ENCODE measurements at regions not wholly inside any gene's neighbourhood (a gene's known extent, or its start where the extent isn't known, plus 50 kb on each side); places are given as distances from the start of the nearest gene placed in this dataset.

- Histone ChIP-seq H3K4me1 (ENCODE audit: low read length) (peaks cover 45% of the 10 kb centered on the region), H3K79me2 (ENCODE audit: low read length) (no peaks in the 10 kb centered on the region), H3K27me3 (ENCODE audit: low read depth, low read length) (no peaks in the 10 kb centered on the region), H3K4me3 (ENCODE audit: low read length) (no peak overlapping the region), H2AFZ (ENCODE audit: low read depth, low read length) (no peak overlapping the region), H4K20me1 (ENCODE audit: insufficient read depth, low read length) (no peaks in the 10 kb centered on the region), H3K36me3 (replicated peaks; ENCODE audit: low read depth, low read length) (peaks cover 37% of the 10 kb centered on the region), H3K9me3 (ENCODE audit: insufficient read depth, low read length) (peaks cover 6% of the 10 kb centered on the region; the same call in 1 of the 2 replicates), H3K9ac (ENCODE audit: low read length) (no peak overlapping the region), H3K27ac (ENCODE audit: low read length) (no peak overlapping the region), H3K4me2 (ENCODE audit: low read length) (no peak overlapping the region)
- TF ChIP-seq CTCF (IDR thresholded peaks at IDR 0.05; ENCODE audit: low read depth, low read length) (no peak), EZH2phosphoT487 (IDR thresholded peaks at IDR 0.05; ENCODE audit: low read depth) (no peak)
Observed at GRCh38 chr2:14301331-14301730, 331.2 kb upstream of the LRATD1 start.

DNA sequence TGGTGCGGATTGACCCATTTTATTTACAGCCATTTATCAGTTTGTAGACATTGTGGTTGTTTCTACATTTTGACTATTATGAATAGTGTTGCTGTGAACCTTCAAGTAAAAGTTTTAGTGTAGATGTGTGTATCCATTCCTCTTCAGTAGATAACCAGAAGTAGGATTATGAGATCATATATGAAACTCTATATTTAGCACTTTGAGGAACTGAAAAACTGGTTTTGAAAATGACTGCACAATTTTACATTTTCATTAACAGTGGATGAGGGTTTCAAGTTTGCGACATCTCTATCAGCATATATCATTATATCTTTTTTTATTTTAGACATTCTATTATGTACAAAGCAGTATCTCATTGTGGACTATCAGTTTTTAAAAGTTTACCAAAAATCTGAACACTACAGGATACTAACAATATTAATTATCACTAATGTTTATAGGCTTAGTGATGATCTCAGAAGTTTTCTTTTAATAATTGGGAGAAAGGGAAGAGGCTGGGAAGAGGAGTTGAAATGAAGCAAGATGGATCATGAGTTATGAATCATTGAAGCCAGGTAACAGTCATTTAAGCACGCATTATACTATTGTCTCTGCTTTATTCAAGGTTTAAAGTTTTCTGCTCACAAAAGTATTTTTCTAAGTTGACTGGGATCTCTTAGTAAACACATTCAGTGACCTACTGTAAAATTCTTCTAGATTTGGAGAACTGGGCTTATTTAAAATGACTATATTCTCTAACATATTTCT lies 329.0 kb upstream of the LRATD1 start:
- Histone ChIP-seq H3K9ac (ENCODE audit: low read length) (peak overlapping the region; percentile 52; the same call in 1 of the 2 replicates), H3K79me2 (ENCODE audit: low read length) (no peaks in the 10 kb centered on the region), H2AFZ (ENCODE audit: low read depth, low read length) (peak overlapping the region; percentile 2; the same call in 1 of the 2 replicates), H3K27me3 (ENCODE audit: low read depth, low read length) (no peaks in the 10 kb centered on the region), H3K4me3 (ENCODE audit: low read length) (peak overlapping the region; percentile 36; the same call in 1 of the 2 replicates), H3K27ac (ENCODE audit: low read length) (peak overlapping the region; percentile 92), H4K20me1 (ENCODE audit: insufficient read depth, low read length) (no peaks in the 10 kb centered on the region), H3K4me1 (ENCODE audit: low read length) (peaks cover 62% of the 10 kb centered on the region), H3K9me3 (ENCODE audit: insufficient read depth, low read length) (peaks cover 6% of the 10 kb centered on the region; the same call in 1 of the 2 replicates), H3K4me2 (ENCODE audit: low read length) (peak overlapping the region; percentile 63), H3K36me3 (replicated peaks; ENCODE audit: low read depth, low read length) (peaks cover 45% of the 10 kb centered on the region)
- TF ChIP-seq EZH2phosphoT487 (IDR thresholded peaks at IDR 0.05; ENCODE audit: low read depth) = no peak; the same call in 1 of the 2 replicates
- no peak for TF ChIP-seq CTCF (IDR thresholded peaks at IDR 0.05; ENCODE audit: low read depth, low read length)

- peaks cover 6% of the 10 kb centered on the region; the same call in 1 of the 2 replicates for H3K9me3 ChIP-seq (ENCODE audit: insufficient read depth, low read length)
- H3K4me1 ChIP-seq (ENCODE audit: low read length) = peaks cover 62% of the 10 kb centered on the region
- 0 out of 2 replicates have a peak overlapping the region, but pooled peaks have one; percentile 34 for H3K9ac ChIP-seq (ENCODE audit: low read length)
- H3K4me2 ChIP-seq (ENCODE audit: low read length) = peak overlapping the region; percentile 33; the same call in 1 of the 2 replicates
- H3K79me2 ChIP-seq (ENCODE audit: low read length) = no peaks in the 10 kb centered on the region
- no peak overlapping the region for H3K4me3 ChIP-seq (ENCODE audit: low read length)
- H4K20me1 ChIP-seq (ENCODE audit: insufficient read depth, low read length) = no peaks in the 10 kb centered on the region
- H2AFZ ChIP-seq (ENCODE audit: low read depth, low read length) = no peak overlapping the region
- peaks cover 45% of the 10 kb centered on the region for H3K36me3 ChIP-seq (replicated peaks; ENCODE audit: low read depth, low read length)
- no peaks in the 10 kb centered on the region for H3K27me3 ChIP-seq (ENCODE audit: low read depth, low read length)
- peak overlapping the region; percentile 92 for H3K27ac ChIP-seq (ENCODE audit: low read length)
- TF ChIP-seq CTCF (IDR thresholded peaks at IDR 0.05; ENCODE audit: low read depth, low read length) = no peak
- no peak for TF ChIP-seq EZH2phosphoT487 (IDR thresholded peaks at IDR 0.05; ENCODE audit: low read depth)
Observed at GRCh38 chr2:14304326-14304725, 328.2 kb upstream of the LRATD1 start.

- peak overlapping the region; percentile 60 for H3K9ac ChIP-seq (ENCODE audit: low read length)
- no peaks in the 10 kb centered on the region for H3K79me2 ChIP-seq (ENCODE audit: low read length)
- H2AFZ ChIP-seq (ENCODE audit: low read depth, low read length) = no peak overlapping the region
- peak overlapping the region; percentile 71 for H3K4me2 ChIP-seq (ENCODE audit: low read length)
- peak overlapping the region; percentile 92 for H3K27ac ChIP-seq (ENCODE audit: low read length)
- peaks cover 40% of the 10 kb centered on the region for H3K36me3 ChIP-seq (replicated peaks; ENCODE audit: low read depth, low read length)
- TF ChIP-seq EZH2phosphoT487 (IDR thresholded peaks at IDR 0.05; ENCODE audit: low read depth) (no peak), CTCF (IDR thresholded peaks at IDR 0.05; ENCODE audit: low read depth, low read length) (no peak)
- H3K27me3 ChIP-seq (ENCODE audit: low read depth, low read length) = no peaks in the 10 kb centered on the region
- peaks cover 6% of the 10 kb centered on the region; the same call in 1 of the 2 replicates for H3K9me3 ChIP-seq (ENCODE audit: insufficient read depth, low read length)
- H3K4me1 ChIP-seq (ENCODE audit: low read length) = peaks cover 62% of the 10 kb centered on the region
- H4K20me1 ChIP-seq (ENCODE audit: insufficient read depth, low read length) = no peaks in the 10 kb centered on the region
- peak overlapping the region; percentile 38; the same call in 1 of the 2 replicates for H3K4me3 ChIP-seq (ENCODE audit: low read length)
Observed at GRCh38 chr2:14306268-14306861, 326.2 kb upstream of the LRATD1 start.

Data from OCI-LY3 (cell line).